NB4 (cell line): ENCODE measurements at regions not wholly inside any gene's neighbourhood (a gene's known extent, or its start where the extent isn't known, plus 50 kb on each side); places are given as distances from the start of the nearest gene placed in this dataset.

Experiments used
- DNase-seq: peaks from one replicate; pipeline ENCODE4 v3.0.0; 2010; ENCODE audit warnings: low read depth
- H3K4me3 ChIP-seq: one replicate; pipeline ENCODE4 v1.5.1; 2011; ENCODE audit warnings: mild to moderate bottlenecking, low read depth, low read length, moderate library complexity
- CTCF ChIP-seq: IDR thresholded peaks from one replicate; pipeline ENCODE4 v1.5.1; 2012; ENCODE audit warnings: low read depth, low read length
- MAX ChIP-seq: IDR thresholded peaks from 2 replicates; pipeline ENCODE4 v1.6.1; 2011; ENCODE audit warnings: low read depth, low read length
- MYC ChIP-seq: IDR thresholded peaks from 2 replicates; pipeline ENCODE4 v1.6.1; 2011; ENCODE audit warnings: low read depth, low read length
- POLR2A ChIP-seq: IDR thresholded peaks from 2 replicates; pipeline ENCODE4 v1.6.1; 2011; ENCODE audit warnings: mild to moderate bottlenecking; ENCODE audit not compliant: insufficient read length; ENCODE audit errors: extremely low read depth

GRCh38 chr6:142592876-142593275 is 291.1 kb downstream of the ADGRG6 start:
- no peak for DNase-seq
- H3K4me3 ChIP-seq: no peak overlapping the region
- TF ChIP-seq MAX: no peak
- TF ChIP-seq MYC: no peak
- TF ChIP-seq POLR2A: no peak
- TF ChIP-seq CTCF: no peak

GRCh38 chr6:142597836-142598235 is 296.0 kb downstream of the ADGRG6 start:
- no peak for DNase-seq
- H3K4me3 ChIP-seq: no peak overlapping the region
- no peak for TF ChIP-seq POLR2A
- TF ChIP-seq CTCF: no peak
- no peak for TF ChIP-seq MYC
- TF ChIP-seq MAX: no peak

- TF ChIP-seq CTCF (no peak), MYC (no peak)
- DNase-seq: no peak
- no peak overlapping the region for H3K4me3 ChIP-seq
Measured at GRCh38 chr6:142601427-142601826, 299.6 kb downstream of the ADGRG6 start.

GRCh38 chr6:142602972-142603371 is 301.2 kb downstream of the ADGRG6 start:
- no peak overlapping the region for H3K4me3 ChIP-seq
- TF ChIP-seq MAX: no peak
- TF ChIP-seq MYC: no peak
- TF ChIP-seq POLR2A: no peak
- no peak for TF ChIP-seq CTCF
- DNase-seq: no peak

GRCh38 chr6:142605922-142606485 is 304.2 kb downstream of the ADGRG6 start:
- no peak overlapping the region for H3K4me3 ChIP-seq
- TF ChIP-seq POLR2A (no peak), MYC (peak; percentile 40; the same call in 1 of the 2 replicates), MAX (peak; percentile 52), CTCF (no peak)
- peak; percentile 36 for DNase-seq

- no peak for DNase-seq
- H3K4me3 ChIP-seq: no peak overlapping the region
- no peak for TF ChIP-seq CTCF
- TF ChIP-seq MAX: no peak
- no peak for TF ChIP-seq MYC
- TF ChIP-seq POLR2A: no peak
Measured at GRCh38 chr6:142612956-142613355, 311.1 kb downstream of the ADGRG6 start.
